Upper lobe of right lung (tissue), 1 donor: ENCODE measurements at regions not wholly inside any gene's neighbourhood (a gene's known extent, or its start where the extent isn't known, plus 50 kb on each side); places are given as distances from the start of the nearest gene placed in this dataset.

ENCODE experiments used
- ATAC-seq: fragments of 200-7000 bp; cut with Tn5 transposase; one replicate; pipeline ENCODE4 v1.9.1; 2020; ENCODE audit warnings: mild to moderate bottlenecking, moderate library complexity
- DNase-seq: peaks from one replicate; pipeline ENCODE4 v3.0.0-alpha.2; 2020
- H3K27ac ChIP-seq: fragments of 200-600 bp; one replicate; pipeline ENCODE4 v1.8.0; 2022
- H3K27me3 ChIP-seq: fragments of 200-600 bp; one replicate; pipeline ENCODE4 v1.8.0; 2022; ENCODE audit warnings: mild to moderate bottlenecking
- H3K36me3 ChIP-seq: fragments of 200-600 bp; one replicate; pipeline ENCODE4 v1.8.0; 2022
- H3K4me1 ChIP-seq: fragments of 200-600 bp; one replicate; pipeline ENCODE4 v1.8.0; 2022
- H3K4me3 ChIP-seq: fragments of 200-600 bp; one replicate; pipeline ENCODE4 v1.8.0; 2022; ENCODE audit warnings: mild to moderate bottlenecking
- H3K9me3 ChIP-seq: fragments of 200-600 bp; one replicate; pipeline ENCODE4 v1.8.0; 2022
- CTCF ChIP-seq: fragments of 200-600 bp; IDR thresholded peaks from one replicate; pipeline ENCODE4 v1.8.0; 2022; ENCODE audit warnings: antibody characterized with exemption
- intact Hi-C: fragments of 100-400 bp; cut with DNase I; formaldehyde crosslinking; loops from one replicate; pipeline ENCODE4 v1.11.0; 2022
- donor health status: DM: no; HTN: yes; CAD: no; lungs with severe emphysema.

- DNase-seq (no peak), ATAC-seq (no peak)
- intact Hi-C loops, result no loop called here
- H3K4me1 ChIP-seq, result no peaks in the 10 kb centered on the region
- no peak overlapping the region for H3K27ac ChIP-seq
- no peaks in the 10 kb centered on the region for H3K9me3 ChIP-seq
- TF ChIP-seq CTCF, result no peak
- no peaks in the 10 kb centered on the region for H3K36me3 ChIP-seq
- no peaks in the 10 kb centered on the region for H3K27me3 ChIP-seq
- H3K4me3 ChIP-seq, result no peak overlapping the region
Measured at GRCh38 chr2:234621120-234621519, 124.2 kb upstream of the ARL4C start.

- Histone ChIP-seq H3K4me1 (no peaks in the 10 kb centered on the region), H3K9me3 (no peaks in the 10 kb centered on the region), H3K27me3 (no peaks in the 10 kb centered on the region), H3K36me3 (no peaks in the 10 kb centered on the region), H3K27ac (no peak overlapping the region), H3K4me3 (no peak overlapping the region)
- intact Hi-C loops, result no loop called here
- no peak for DNase-seq
- TF ChIP-seq CTCF, result no peak
- no peak for ATAC-seq
Measured at GRCh38 chr2:234620018-234620417, 123.1 kb upstream of the ARL4C start.

DNA sequence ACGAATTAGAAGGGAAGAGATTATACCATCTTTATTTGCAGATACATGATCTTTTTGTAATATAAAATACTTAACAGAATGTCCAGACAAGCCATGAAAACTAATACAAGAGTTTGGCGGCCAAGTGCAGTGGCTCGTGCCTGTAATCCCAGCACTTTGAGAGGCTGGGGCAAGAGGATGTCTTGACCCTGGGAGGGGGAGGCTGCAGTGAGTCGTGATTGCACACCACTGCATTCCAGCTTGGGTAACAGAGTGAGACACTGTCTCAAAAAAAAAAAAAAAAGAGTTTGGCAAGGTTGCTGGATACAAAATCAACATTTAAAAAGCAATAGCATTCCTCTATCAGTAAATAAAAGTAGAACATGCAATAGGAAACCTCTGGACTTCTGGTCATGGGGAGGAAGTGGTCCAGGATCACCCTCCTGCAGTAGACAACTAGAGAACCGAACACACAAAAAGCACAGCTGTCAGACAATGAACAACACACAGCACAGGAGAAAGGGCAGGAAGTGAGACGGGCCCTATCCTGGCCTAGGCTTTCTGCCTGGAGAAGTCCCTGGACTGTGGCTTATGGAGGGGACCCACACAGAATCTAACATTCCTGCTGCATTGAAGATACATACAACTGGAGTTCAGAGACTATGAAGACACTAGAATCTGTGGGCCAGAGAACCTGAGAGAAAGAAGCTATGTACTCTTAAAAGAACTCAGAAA is 118.9 kb upstream of the ARL4C start:
- H3K4me3 ChIP-seq, result no peak overlapping the region
- H3K27ac ChIP-seq, result no peak overlapping the region
- ATAC-seq (no peak), DNase-seq (no peak)
- no peaks in the 10 kb centered on the region for H3K36me3 ChIP-seq
- no peaks in the 10 kb centered on the region for H3K9me3 ChIP-seq
- intact Hi-C loops, result no loop called here
- no peaks in the 10 kb centered on the region for H3K4me1 ChIP-seq
- H3K27me3 ChIP-seq, result no peaks in the 10 kb centered on the region
- no peak for TF ChIP-seq CTCF

GRCh38 chr2:234611209-234611608 is 114.3 kb upstream of the ARL4C start:
- no peaks in the 10 kb centered on the region for H3K27me3 ChIP-seq
- H3K4me1 ChIP-seq, result no peaks in the 10 kb centered on the region
- TF ChIP-seq CTCF, result peak; percentile 21
- H3K27ac ChIP-seq, result no peak overlapping the region
- H3K9me3 ChIP-seq, result no peaks in the 10 kb centered on the region
- intact Hi-C loops, result no loop called here
- no peak overlapping the region for H3K4me3 ChIP-seq
- no peaks in the 10 kb centered on the region for H3K36me3 ChIP-seq
- no peak for ATAC-seq
- DNase-seq, result no peak

- Histone ChIP-seq H3K36me3 (no peaks in the 10 kb centered on the region), H3K27ac (no peak overlapping the region), H3K27me3 (no peaks in the 10 kb centered on the region), H3K4me3 (no peak overlapping the region), H3K9me3 (no peaks in the 10 kb centered on the region), H3K4me1 (no peaks in the 10 kb centered on the region)
- no peak for ATAC-seq
- no peak for TF ChIP-seq CTCF
- DNase-seq, result no peak
- intact Hi-C loops, result no loop called here
Measured at GRCh38 chr2:234608946-234609345, 112.1 kb upstream of the ARL4C start.

DNA sequence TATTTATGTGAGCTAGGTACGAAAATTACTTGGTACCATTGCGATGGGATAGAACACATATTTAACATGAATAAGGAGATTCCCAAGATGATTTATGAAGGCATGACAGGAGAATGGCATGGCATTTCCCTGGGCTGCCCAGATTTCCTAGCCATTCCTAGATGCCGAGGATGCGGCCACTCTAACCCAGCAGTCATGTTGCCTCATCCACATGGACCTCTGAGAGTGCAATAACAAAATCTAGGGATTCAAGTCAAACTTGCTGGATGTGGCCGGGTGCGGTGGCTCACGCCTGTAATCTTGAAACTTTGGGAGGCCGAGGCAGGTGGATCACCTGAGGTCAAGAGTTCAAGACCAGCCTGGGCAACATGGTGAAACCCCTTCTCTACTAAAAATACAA is 110.8 kb upstream of the ARL4C start:
- Histone ChIP-seq H3K4me3 (no peak overlapping the region), H3K27ac (no peak overlapping the region), H3K4me1 (no peaks in the 10 kb centered on the region), H3K36me3 (no peaks in the 10 kb centered on the region), H3K9me3 (no peaks in the 10 kb centered on the region), H3K27me3 (no peaks in the 10 kb centered on the region)
- ATAC-seq, result no peak
- no peak for DNase-seq
- TF ChIP-seq CTCF, result no peak
- intact Hi-C loops, result no loop called here
